Peyer's patch (tissue), 4 donors: ENCODE measurements at regions not wholly inside any gene's neighbourhood (a gene's known extent, or its start where the extent isn't known, plus 50 kb on each side); places are given as distances from the start of the nearest gene placed in this dataset.

Source experiments
- POLR2A ChIP-seq, 2 donors: fragments of 450-650 bp; IDR thresholded peaks; one replicate each; pipeline ENCODE4 v1.5.1; 2017; ENCODE audit warnings: antibody characterized with exemption in 2 of 2, mild to moderate bottlenecking in 2 of 2, moderate library complexity in 2 of 2
- TF ChIP-seq, protein P1 (sequence below), 6 experiments: fragments of 450-650 bp in 4 of 6; fragments of 200-600 bp in 2 of 6; sonication (generic) in 1 of 6; IDR thresholded peaks; one replicate each; pipeline ENCODE4 v1.5.1; 2017 to 2019; ENCODE audit warnings: antibody characterized with exemption in 6 of 6, mild to moderate bottlenecking in 3 of 6, moderate library complexity in 1 of 6

DNA sequence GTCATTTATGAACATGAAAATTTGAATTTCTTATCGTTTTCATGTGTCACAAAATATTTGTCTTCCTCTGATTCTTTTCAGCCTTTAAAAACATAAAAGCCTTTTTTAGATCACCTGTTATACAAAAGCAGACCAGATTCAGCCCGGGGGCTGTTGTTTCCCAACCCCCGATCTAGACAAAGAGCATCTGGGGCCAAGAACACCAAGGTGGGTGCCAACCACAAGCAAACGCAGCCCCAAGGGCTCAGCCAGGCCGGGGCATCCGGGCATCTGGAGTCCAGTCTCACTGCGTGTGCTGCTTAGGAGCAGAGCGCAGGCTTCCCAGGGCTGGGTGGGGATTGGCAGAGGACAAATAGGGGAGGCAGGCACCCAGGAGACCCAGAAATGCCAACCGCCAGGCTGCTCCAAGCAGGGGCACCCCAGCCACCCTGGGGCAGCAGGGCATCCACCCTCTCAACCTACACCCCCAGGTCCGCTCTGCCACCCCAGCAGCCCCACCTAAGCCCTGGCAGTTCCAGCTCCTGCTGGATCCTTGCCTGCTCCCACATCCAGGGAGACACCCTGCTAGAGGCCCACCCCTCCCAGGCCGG lies 78.0 kb downstream of the HMX1 start:
- TF ChIP-seq, protein P1, sequence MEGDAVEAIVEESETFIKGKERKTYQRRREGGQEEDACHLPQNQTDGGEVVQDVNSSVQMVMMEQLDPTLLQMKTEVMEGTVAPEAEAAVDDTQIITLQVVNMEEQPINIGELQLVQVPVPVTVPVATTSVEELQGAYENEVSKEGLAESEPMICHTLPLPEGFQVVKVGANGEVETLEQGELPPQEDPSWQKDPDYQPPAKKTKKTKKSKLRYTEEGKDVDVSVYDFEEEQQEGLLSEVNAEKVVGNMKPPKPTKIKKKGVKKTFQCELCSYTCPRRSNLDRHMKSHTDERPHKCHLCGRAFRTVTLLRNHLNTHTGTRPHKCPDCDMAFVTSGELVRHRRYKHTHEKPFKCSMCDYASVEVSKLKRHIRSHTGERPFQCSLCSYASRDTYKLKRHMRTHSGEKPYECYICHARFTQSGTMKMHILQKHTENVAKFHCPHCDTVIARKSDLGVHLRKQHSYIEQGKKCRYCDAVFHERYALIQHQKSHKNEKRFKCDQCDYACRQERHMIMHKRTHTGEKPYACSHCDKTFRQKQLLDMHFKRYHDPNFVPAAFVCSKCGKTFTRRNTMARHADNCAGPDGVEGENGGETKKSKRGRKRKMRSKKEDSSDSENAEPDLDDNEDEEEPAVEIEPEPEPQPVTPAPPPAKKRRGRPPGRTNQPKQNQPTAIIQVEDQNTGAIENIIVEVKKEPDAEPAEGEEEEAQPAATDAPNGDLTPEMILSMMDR (IDR thresholded peaks at IDR 0.05): no peak
- TF ChIP-seq POLR2A (IDR thresholded peaks at IDR 0.05): no peak
